ENCODE measurements at regions not wholly inside any gene's neighbourhood (a gene's known extent, or its start where the extent isn't known, plus 50 kb on each side); places are given as distances from the start of the nearest gene placed in this dataset.

DNA sequence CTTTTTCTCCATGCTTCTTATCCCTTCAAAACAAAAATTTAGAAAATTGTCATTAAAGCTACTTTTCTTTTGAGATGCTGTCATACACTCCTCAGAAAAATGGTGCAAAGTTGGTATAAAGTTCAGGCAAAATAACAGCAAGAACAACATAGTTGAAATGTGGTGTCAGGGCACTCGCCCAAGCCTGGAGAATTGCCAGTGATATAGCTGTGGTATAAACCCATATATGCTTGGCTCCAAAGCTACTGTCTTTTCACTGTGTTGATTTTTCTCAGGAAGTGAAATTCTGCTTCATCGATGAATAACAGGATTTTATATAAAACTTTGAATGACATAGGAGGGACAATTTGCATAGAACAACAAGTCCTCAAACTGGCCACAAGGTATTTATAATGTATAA, 2532.9 kb downstream of the PCDH9 start:
- TF ChIP-seq CTCF (IDR thresholded peaks at IDR 0.05; ENCODE audit: low read depth, low read length, poor library complexity, severe bottlenecking) (no peak), EZH2phosphoT487 (IDR thresholded peaks at IDR 0.05; ENCODE audit: borderline replicate concordance, low read length) (no peak)
